IMR-90 (cell line): ENCODE measurements at regions not wholly inside any gene's neighbourhood (a gene's known extent, or its start where the extent isn't known, plus 50 kb on each side); places are given as distances from the start of the nearest gene placed in this dataset.

Experiments
- ATAC-seq: fragments of 200-7000 bp; cut with Tn5 transposase; 2 replicates; pipeline ENCODE4 v1.9.1; 2020; ENCODE audit warnings: low read depth, mild to moderate bottlenecking, moderate library complexity
- BruUV-seq: library from RNA; stranded (reverse); fragments of 400-500 nt; replicated peaks from 2 replicates; lab custom pipeline; 2021; lab: Mats Ljungman, UMichigan
- CTCF ChIA-PET: fragments of 300-600 bp; formaldehyde crosslinking; extraction: SDS; loops from one replicate; lab custom pipeline; 2021; ENCODE audit warnings: antibody characterized with exemption; lab: Yijun Ruan, JAX
- POLR2A ChIA-PET: fragments of 300-600 bp; sonication (Branson Sonifier 250); formaldehyde crosslinking; loops from one replicate; lab custom pipeline; 2022; ENCODE audit warnings: antibody characterized with exemption; ENCODE audit not compliant: unreplicated experiment; lab: Charles Lee
- DNase-seq: peaks from one replicate; pipeline ENCODE4 v3.0.0; 2013
- H2AFZ ChIP-seq: replicated peaks from 2 replicates; pipeline ENCODE3; 2013; ENCODE audit warnings: low read length, mild to moderate bottlenecking; ENCODE audit not compliant: poor library complexity
- H2AK5ac ChIP-seq: 2 replicates; pipeline ENCODE4 v1.6.1; 2013; ENCODE audit warnings: low read depth, low read length, inconsistent platforms
- H2AK9ac ChIP-seq: replicated peaks from 2 replicates; pipeline ENCODE3; 2013; ENCODE audit warnings: mild to moderate bottlenecking, low read depth, low read length, moderate library complexity; ENCODE audit not compliant: poor library complexity
- H2BK120ac ChIP-seq: 2 replicates; pipeline ENCODE4 v1.6.1; 2013; ENCODE audit warnings: low read depth, low read length, inconsistent platforms
- H2BK15ac ChIP-seq: 3 replicates; pipeline ENCODE4 v1.6.1; 2013; ENCODE audit warnings: low read depth, low read length, inconsistent platforms
- H2BK20ac ChIP-seq: 2 replicates; pipeline ENCODE4 v1.6.1; 2013; ENCODE audit warnings: low read depth, mild to moderate bottlenecking, inconsistent platforms, low read length, moderate library complexity
- H2BK5ac ChIP-seq: 2 replicates; pipeline ENCODE4 v1.6.1; 2013; ENCODE audit warnings: mild to moderate bottlenecking, low read depth, low read length, inconsistent platforms; ENCODE audit not compliant: poor library complexity, severe bottlenecking
- H3K14ac ChIP-seq: replicated peaks from 2 replicates; pipeline ENCODE4 v1.6.1; 2013; ENCODE audit warnings: low read depth, low read length, inconsistent platforms
- H3K18ac ChIP-seq: 2 replicates; pipeline ENCODE4 v1.6.1; 2013; ENCODE audit warnings: low read depth, low read length, control low read depth
- H3K23ac ChIP-seq: 2 replicates; pipeline ENCODE4 v1.6.1; 2013; ENCODE audit warnings: low read depth, low read length, inconsistent platforms
- H3K27ac ChIP-seq: 2 replicates; pipeline ENCODE4 v1.5.1; 2013; ENCODE audit warnings: mild to moderate bottlenecking, control low read depth, low read length; ENCODE audit not compliant: insufficient read depth
- H3K27me3 ChIP-seq: 2 replicates; pipeline ENCODE4 v1.6.1; 2013; ENCODE audit warnings: low read length; ENCODE audit not compliant: control insufficient read depth, insufficient read depth
- H3K36me3 ChIP-seq: 2 replicates; pipeline ENCODE4 v1.6.1; 2013; ENCODE audit warnings: low read length, mixed read lengths; ENCODE audit not compliant: control insufficient read depth, insufficient read depth
- H3K4ac ChIP-seq: 2 replicates; pipeline ENCODE4 v1.6.1; 2013; ENCODE audit warnings: low read depth, low read length, inconsistent platforms
- H3K4me1 ChIP-seq: 2 replicates; pipeline ENCODE4 v1.6.1; 2013; ENCODE audit warnings: low read length, mixed read lengths; ENCODE audit not compliant: control insufficient read depth, insufficient read depth
- H3K4me2 ChIP-seq: 2 replicates; pipeline ENCODE4 v1.6.1; 2013; ENCODE audit warnings: low read depth, mild to moderate bottlenecking, control low read depth, low read length, moderate library complexity
- H3K4me3 ChIP-seq: 2 replicates; pipeline ENCODE4 v1.5.1; 2013; ENCODE audit warnings: low read depth, mild to moderate bottlenecking, control low read depth, low read length, moderate library complexity; ENCODE audit not compliant: insufficient read depth
- H3K56ac ChIP-seq: 2 replicates; pipeline ENCODE4 v1.6.1; 2013; ENCODE audit warnings: low read length, inconsistent platforms; ENCODE audit not compliant: insufficient read depth; ENCODE audit errors: extremely low read depth
- H3K79me1 ChIP-seq, 2 experiments: 2 replicates each; pipeline ENCODE4 v1.6.1; 2013; ENCODE audit warnings: low read length in 2 of 2, inconsistent platforms in 1 of 2, low read depth in 1 of 2
- H3K9ac ChIP-seq: 2 replicates; pipeline ENCODE4 v1.6.1; 2013; ENCODE audit warnings: low read depth, low read length, control low read depth
- H3K9me1 ChIP-seq: 2 replicates; pipeline ENCODE4 v1.6.1; 2013; ENCODE audit warnings: low read length, inconsistent platforms; ENCODE audit not compliant: insufficient read depth
- H3K9me3 ChIP-seq: 2 replicates; pipeline ENCODE4 v1.6.1; 2013; ENCODE audit warnings: low read length; ENCODE audit not compliant: control insufficient read depth, insufficient read depth
- H4K20me1 ChIP-seq: 2 replicates; pipeline ENCODE4 v1.6.1; 2013; ENCODE audit warnings: low read length, inconsistent platforms; ENCODE audit not compliant: insufficient read depth
- H4K5ac ChIP-seq: 2 replicates; pipeline ENCODE4 v1.6.1; 2013; ENCODE audit warnings: mild to moderate bottlenecking, low read depth, low read length, control low read depth
- H4K8ac ChIP-seq, 2 experiments: 2 replicates each; pipeline ENCODE4 v1.6.1; 2013; ENCODE audit warnings: low read depth in 2 of 2, low read length in 2 of 2, control low read depth in 1 of 2, inconsistent platforms in 1 of 2
- H4K91ac ChIP-seq: 2 replicates; pipeline ENCODE4 v1.6.1; 2013; ENCODE audit warnings: low read depth, low read length, inconsistent platforms; ENCODE audit not compliant: insufficient read depth
- BHLHE40 ChIP-seq: fragments of 150-350 bp; IDR thresholded peaks from 2 replicates; pipeline ENCODE4 v1.6.1; 2016; ENCODE audit warnings: mild to moderate bottlenecking, low read depth, low read length
- CEBPB ChIP-seq: IDR thresholded peaks from 2 replicates; pipeline ENCODE4 v1.6.1; 2012; ENCODE audit warnings: low read depth, low read length, improper control_type of control experiment
- CHD1 ChIP-seq: IDR thresholded peaks from 2 replicates; pipeline ENCODE4 v1.6.1; 2012; ENCODE audit warnings: low read depth, low read length, improper control_type of control experiment
- CTCF ChIP-seq: conservative IDR thresholded peaks from 2 replicates; pipeline ENCODE4 v1.5.1; 2012; ENCODE audit warnings: mild to moderate bottlenecking, low read depth, low read length, improper control_type of control experiment
- ELK1 ChIP-seq: fragments of 150-350 bp; IDR thresholded peaks from 2 replicates; pipeline ENCODE4 v1.6.1; 2016; ENCODE audit warnings: low read depth, mild to moderate bottlenecking, low read length, moderate library complexity, borderline replicate concordance
- FOS ChIP-seq: fragments of 150-350 bp; IDR thresholded peaks from 2 replicates; pipeline ENCODE4 v1.6.1; 2016; ENCODE audit warnings: low read depth, low read length
- MAFK ChIP-seq: IDR thresholded peaks from 2 replicates; pipeline ENCODE4 v1.6.1; 2012; ENCODE audit warnings: low read depth, low read length, improper control_type of control experiment
- MAZ ChIP-seq: IDR thresholded peaks from 2 replicates; pipeline ENCODE4 v1.6.1; 2012; ENCODE audit warnings: low read depth, mild to moderate bottlenecking, low read length, improper control_type of control experiment, moderate library complexity, borderline replicate concordance
- MXI1 ChIP-seq: IDR thresholded peaks from 2 replicates; pipeline ENCODE4 v1.6.1; 2012; ENCODE audit warnings: low read depth, mild to moderate bottlenecking, low read length, moderate library complexity, borderline replicate concordance
- NFE2L2 ChIP-seq: fragments of 150-350 bp; IDR thresholded peaks from 2 replicates; pipeline ENCODE4 v1.6.1; 2016; ENCODE audit warnings: low read depth, mild to moderate bottlenecking, low read length
- POLR2A ChIP-seq: IDR thresholded peaks from 2 replicates; pipeline ENCODE4 v1.6.1; 2012; ENCODE audit warnings: mild to moderate bottlenecking, low read depth, low read length
- RAD21 ChIP-seq: IDR thresholded peaks from 2 replicates; pipeline ENCODE4 v1.6.1; 2012; ENCODE audit warnings: low read length, improper control_type of control experiment
- RCOR1 ChIP-seq: IDR thresholded peaks from 2 replicates; pipeline ENCODE4 v1.6.1; 2012; ENCODE audit warnings: mild to moderate bottlenecking, low read length, improper control_type of control experiment; ENCODE audit not compliant: insufficient replicate concordance
- RFX5 ChIP-seq: IDR thresholded peaks from 2 replicates; pipeline ENCODE4 v1.8.0; 2012; ENCODE audit warnings: low read depth, mild to moderate bottlenecking, low read length, moderate library complexity
- SMC3 ChIP-seq: fragments of 150-350 bp; IDR thresholded peaks from 2 replicates; pipeline ENCODE4 v1.6.1; 2016; ENCODE audit warnings: low read depth, mild to moderate bottlenecking, antibody characterized with exemption, low read length, moderate library complexity
- USF2 ChIP-seq: fragments of 150-350 bp; IDR thresholded peaks from 2 replicates; pipeline ENCODE4 v1.6.1; 2017; ENCODE audit warnings: mild to moderate bottlenecking, antibody characterized with exemption, low read length, low read depth
- WGBS, 2 experiments: methylation state at CpG; one replicate each; pipeline versions ENCODE4 v1.1.5 to v1.1.7; 2013; ENCODE audit warnings: missing lambda C conversion rate in 2 of 2; ENCODE audit not compliant: insufficient read length in 1 of 2; ENCODE audit errors: extremely low coverage in 2 of 2; 5-methylcytosine and 5-hydroxymethylcytosine counted together
- dilution Hi-C: fragments of 300-500 bp; cut with HindIII; formaldehyde crosslinking; loops from one replicate; pipeline ENCODE4 v1.14.3; 2018; ENCODE audit warnings: low sequenced_read_pairs; ENCODE audit not compliant: unreplicated experiment
- in situ Hi-C: fragments of 300-500 bp; cut with MboI; formaldehyde crosslinking; loops from 3 replicates; pipeline ENCODE4 v1.14.3; 2019; ENCODE audit warnings: low sequenced_read_pairs, inconsistent platforms, mixed read lengths
- intact Hi-C: fragments of 100-400 bp; cut with micrococcal nuclease; formaldehyde crosslinking; loops from 2 replicates; pipeline ENCODE4 v1.10.0; 2022

GRCh38 chrX:134075894-134076718 is 90.7 kb upstream of the GPC3 start:
- WGBS, 2 experiments, result 54% methylated on average over 22 of the region's 26 CpGs; no CpG with 5 or more reads in 1 of the 2 experiments
- Histone ChIP-seq H2BK15ac (no peak overlapping the region), H3K4me2 (no peak overlapping the region), H3K9me1 (no peaks in the 10 kb centered on the region), H4K8ac (no peak overlapping the region), H2BK5ac (no peak overlapping the region), H3K79me1 (no peaks in the 10 kb centered on the region), H3K23ac (no peak overlapping the region), H2BK20ac (no peak overlapping the region), H2AK9ac (no peak overlapping the region), H2AFZ (peak overlapping the region; percentile 65), H3K9me3 (peaks cover 7% of the 10 kb centered on the region), H4K5ac (no peak overlapping the region), H3K9ac (no peak overlapping the region), H3K4me3 (no peak overlapping the region), H3K27me3 (no peaks in the 10 kb centered on the region), H3K27ac (no peak overlapping the region), H4K91ac (no peak overlapping the region), H3K18ac (no peak overlapping the region), H3K36me3 (no peaks in the 10 kb centered on the region), H3K4me1 (no peaks in the 10 kb centered on the region), H3K4ac (no peak overlapping the region), H2BK120ac (no peak overlapping the region), H3K56ac (no peak overlapping the region), H2AK5ac (no peak overlapping the region), H3K14ac (no peak overlapping the region), H4K20me1 (no peaks in the 10 kb centered on the region)
- POLR2A ChIA-PET, result no interaction called here
- no peak for DNase-seq
- in situ Hi-C loops (no loop called here), intact Hi-C loops (no loop called here), dilution Hi-C loops (no loop called here)
- ATAC-seq, result no peak
- CTCF ChIA-PET, result no interaction called here
- no peak for TF ChIP-seq RAD21
- no peak for TF ChIP-seq FOS
- no peak for TF ChIP-seq MAZ
- no peak for TF ChIP-seq MAFK
- no peak for TF ChIP-seq CEBPB
- TF ChIP-seq POLR2A, result no peak
- no peak for TF ChIP-seq MXI1
- no peak for TF ChIP-seq CTCF
- no peak for TF ChIP-seq USF2
- no peak for TF ChIP-seq RFX5
- TF ChIP-seq RCOR1, result no peak
- no peak for TF ChIP-seq NFE2L2
- no peak for TF ChIP-seq BHLHE40
- TF ChIP-seq SMC3, result no peak
- TF ChIP-seq CHD1, result no peak
- TF ChIP-seq ELK1, result no peak
- BruUV-seq, result no TSS peak
